ENCODE measurements at regions not wholly inside any gene's neighbourhood (a gene's known extent, or its start where the extent isn't known, plus 50 kb on each side); places are given as distances from the start of the nearest gene placed in this dataset.
A peak's percentile ranks its signal among the peaks of the same experiment; 100 is the strongest.
"Not testable (repeated sequence)": the region's sequence is repeated elsewhere in the genome, so short reads cannot be mapped to it uniquely, and the experiment has no call there.

DNA sequence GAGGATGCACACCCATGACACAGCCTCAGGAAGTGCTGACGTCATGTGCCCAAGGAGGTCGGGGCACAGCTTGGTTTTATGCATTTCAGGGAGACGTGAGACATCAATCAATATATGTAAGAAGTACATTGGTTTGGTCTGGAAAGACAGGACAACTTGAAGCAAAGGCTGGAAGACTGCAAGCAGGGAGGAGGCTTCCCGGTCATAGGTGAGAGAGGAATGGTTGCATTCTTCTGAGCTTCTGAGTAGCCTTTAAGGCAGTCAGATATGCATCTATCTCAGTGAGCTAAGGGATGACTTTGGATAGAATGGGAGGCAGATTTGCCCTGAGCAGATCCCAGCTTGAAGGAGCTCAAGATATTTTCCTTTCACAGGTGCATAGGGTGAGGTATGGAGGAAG, 349.5 kb downstream of the TYW1 start:
- 91% methylated on average over 4 of the region's 4 CpGs for WGBS
- peak; percentile 39 for DNase-seq (ENCODE audit: extremely low spot score)
- H3K27me3 ChIP-seq, result no peaks in the 10 kb centered on the region
- no peak for TF ChIP-seq EP300 (IDR thresholded peaks at IDR 0.05)
- TF ChIP-seq POLR2A (IDR thresholded peaks at IDR 0.05; ENCODE audit: low read depth), result no peak
- peaks cover 0 to 7% (median 1%) of the 10 kb centered on the region in 4 donors for H3K9me3 ChIP-seq
- H3K27ac ChIP-seq (replicated peaks in 1 of 4), result no peak overlapping the region
- intact Hi-C loops (cut with DNase I), result no loop called here
- H3K4me3 ChIP-seq, result no peak overlapping the region
- peaks cover 4 to 24% (median 14%) of the 10 kb centered on the region in 4 donors for H3K36me3 ChIP-seq
- H3K4me1 ChIP-seq, result no peaks in the 10 kb centered on the region

GRCh38 chr7:67346876-67347275, 350.2 kb downstream of the TYW1 start:
- DNase-seq (ENCODE audit: extremely low spot score), result peak; percentile 53
- WGBS, result 100% methylated on average over 2 of the region's 4 CpGs
- no peaks in the 10 kb centered on the region for H3K4me1 ChIP-seq
- peaks cover 0 to 7% (median 1%) of the 10 kb centered on the region in 4 donors for H3K9me3 ChIP-seq
- no peak overlapping the region for H3K4me3 ChIP-seq
- H3K27ac ChIP-seq (replicated peaks in 1 of 4), result no peak overlapping the region
- TF ChIP-seq POLR2AphosphoS5 (IDR thresholded peaks at IDR 0.05), result no peak
- TF ChIP-seq EP300 (IDR thresholded peaks at IDR 0.05), result no peak
- TF ChIP-seq, protein P1, sequence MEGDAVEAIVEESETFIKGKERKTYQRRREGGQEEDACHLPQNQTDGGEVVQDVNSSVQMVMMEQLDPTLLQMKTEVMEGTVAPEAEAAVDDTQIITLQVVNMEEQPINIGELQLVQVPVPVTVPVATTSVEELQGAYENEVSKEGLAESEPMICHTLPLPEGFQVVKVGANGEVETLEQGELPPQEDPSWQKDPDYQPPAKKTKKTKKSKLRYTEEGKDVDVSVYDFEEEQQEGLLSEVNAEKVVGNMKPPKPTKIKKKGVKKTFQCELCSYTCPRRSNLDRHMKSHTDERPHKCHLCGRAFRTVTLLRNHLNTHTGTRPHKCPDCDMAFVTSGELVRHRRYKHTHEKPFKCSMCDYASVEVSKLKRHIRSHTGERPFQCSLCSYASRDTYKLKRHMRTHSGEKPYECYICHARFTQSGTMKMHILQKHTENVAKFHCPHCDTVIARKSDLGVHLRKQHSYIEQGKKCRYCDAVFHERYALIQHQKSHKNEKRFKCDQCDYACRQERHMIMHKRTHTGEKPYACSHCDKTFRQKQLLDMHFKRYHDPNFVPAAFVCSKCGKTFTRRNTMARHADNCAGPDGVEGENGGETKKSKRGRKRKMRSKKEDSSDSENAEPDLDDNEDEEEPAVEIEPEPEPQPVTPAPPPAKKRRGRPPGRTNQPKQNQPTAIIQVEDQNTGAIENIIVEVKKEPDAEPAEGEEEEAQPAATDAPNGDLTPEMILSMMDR (IDR thresholded peaks at IDR 0.05), result no peak
- no peak for TF ChIP-seq POLR2A (IDR thresholded peaks at IDR 0.05; ENCODE audit: low read depth)
- peaks cover 0 to 17% (median 9%) of the 10 kb centered on the region in 4 donors for H3K36me3 ChIP-seq
- intact Hi-C loops (cut with DNase I), result no loop called here
- no peaks in the 10 kb centered on the region for H3K27me3 ChIP-seq

DNA sequence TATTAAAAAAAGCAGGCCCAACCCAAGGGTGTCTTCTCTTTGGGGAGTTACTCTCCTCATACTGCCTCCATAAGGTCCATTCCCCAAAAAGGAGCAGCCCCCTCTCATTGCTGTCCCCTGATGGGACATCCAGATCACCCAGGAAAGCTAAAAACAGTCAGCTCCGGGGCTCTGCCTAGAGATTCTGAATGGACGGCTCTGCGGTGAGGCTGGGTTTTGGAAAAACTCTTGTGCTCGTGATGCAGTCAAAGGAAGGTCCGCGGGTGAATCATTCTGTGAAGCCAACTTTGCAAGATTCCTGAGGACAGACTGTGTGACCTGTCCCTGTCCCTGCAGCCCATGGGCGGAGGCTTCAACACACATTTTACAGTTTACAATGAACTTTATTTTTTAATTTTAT, 351.5 kb downstream of the TYW1 start:
- TF ChIP-seq, protein P1 (IDR thresholded peaks at IDR 0.05), result no peak
- TF ChIP-seq POLR2A (IDR thresholded peaks at IDR 0.05; ENCODE audit: low read depth) (no peak), EP300 (IDR thresholded peaks at IDR 0.05) (no peak), POLR2AphosphoS5 (IDR thresholded peaks at IDR 0.05) (no peak)
- Histone ChIP-seq H3K27me3 (no peaks in the 10 kb centered on the region), H3K27ac (replicated peaks in 1 of 4) (no peak overlapping the region), H3K4me3 (no peak overlapping the region), H3K4me1 (no peaks in the 10 kb centered on the region), H3K36me3 (peaks cover 0 to 13% (median 7%) of the 10 kb centered on the region in 4 donors), H3K9me3 (peaks cover 0 to 7% (median 1%) of the 10 kb centered on the region in 4 donors)
- 95% methylated on average over 7 of the region's 7 CpGs for WGBS
- intact Hi-C loops (cut with DNase I), result no loop called here
- peak; percentile 26 for DNase-seq (ENCODE audit: extremely low spot score)

DNA sequence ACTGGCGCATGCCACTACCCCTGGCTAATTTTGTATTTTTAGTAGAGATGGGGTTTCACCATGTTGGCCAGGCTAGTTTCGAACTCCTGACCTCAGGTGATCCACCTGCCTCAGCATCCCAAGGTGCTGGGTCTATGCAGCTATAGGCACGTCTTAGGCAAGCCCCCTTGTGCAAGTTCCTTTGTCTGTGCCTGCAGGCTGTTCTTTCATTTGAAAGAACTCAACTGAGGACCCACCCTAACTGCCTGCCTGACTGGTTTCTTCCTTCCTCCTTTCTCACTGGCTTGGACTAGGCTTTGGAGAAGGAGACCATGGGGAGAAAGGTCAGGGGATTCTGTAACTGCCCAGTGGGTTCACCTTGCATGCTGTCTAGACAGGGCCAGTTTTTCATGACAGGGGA, 361.0 kb downstream of the TYW1 start:
- intact Hi-C loops (cut with DNase I); DNase-seq (ENCODE audit: extremely low spot score); H3K4me3 ChIP-seq; H3K27me3 ChIP-seq; H3K36me3 ChIP-seq; H3K4me1 ChIP-seq; H3K27ac ChIP-seq (replicated peaks in 1 of 4): not testable (repeated sequence)
- 100% methylated on average over 3 of the region's 3 CpGs for WGBS
- H3K9me3 ChIP-seq, result peaks cover 0 to 15% (median 12%) of the 10 kb centered on the region in 4 donors

DNA sequence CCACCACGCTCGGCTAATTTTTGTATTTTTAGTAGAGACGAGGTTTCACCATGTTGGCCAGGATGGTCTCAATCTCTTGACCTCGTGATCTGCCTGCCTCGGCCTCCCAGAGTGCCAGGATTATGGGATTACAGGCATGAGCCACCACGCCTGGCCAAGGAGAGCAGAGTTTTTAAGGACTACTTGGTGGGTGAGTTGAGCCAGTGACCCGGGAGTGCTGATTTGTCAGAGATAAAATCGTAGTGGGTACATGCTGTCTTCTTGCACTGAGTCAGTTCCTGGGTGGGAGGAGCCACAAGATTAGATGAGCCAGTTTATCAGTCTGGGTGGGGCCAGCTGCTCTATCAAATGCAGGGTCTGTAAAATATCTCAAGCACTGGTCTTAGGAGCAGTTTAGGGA, 361.7 kb downstream of the TYW1 start:
- H3K4me1 ChIP-seq; DNase-seq (ENCODE audit: extremely low spot score); H3K36me3 ChIP-seq; intact Hi-C loops (cut with DNase I); H3K27me3 ChIP-seq; H3K27ac ChIP-seq (replicated peaks in 1 of 4); H3K4me3 ChIP-seq: not testable (repeated sequence)
- WGBS, result 80% methylated on average over 8 of the region's 8 CpGs
- H3K9me3 ChIP-seq, result peaks cover 0 to 15% (median 12%) of the 10 kb centered on the region in 4 donors

- WGBS, result 95% methylated on average over 3 of the region's 3 CpGs
Observed at GRCh38 chr7:67358738-67359137, 362.1 kb downstream of the TYW1 start.

DNA sequence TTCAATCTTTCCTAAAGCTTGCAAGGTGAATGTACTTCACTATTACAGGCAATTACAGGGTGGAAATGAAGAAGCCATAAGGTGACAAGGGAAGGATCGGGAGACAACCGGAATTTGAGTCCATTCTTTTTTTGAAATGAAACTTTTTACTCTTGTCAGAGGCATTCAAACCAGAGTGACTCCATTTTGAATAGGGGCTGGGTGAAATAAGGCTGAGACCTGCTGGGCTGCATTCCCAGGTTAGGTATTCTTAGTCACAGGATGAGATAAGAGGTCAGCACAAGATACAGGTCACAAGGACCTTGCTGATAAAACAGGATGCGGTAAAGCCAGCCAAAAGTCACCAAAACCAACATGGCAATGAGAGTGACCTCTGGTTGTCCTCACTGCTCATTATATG, 363.3 kb downstream of the TYW1 start:
- intact Hi-C loops (cut with DNase I), result no loop called here
- TF ChIP-seq, protein P1 (IDR thresholded peaks at IDR 0.05), result no peak
- TF ChIP-seq EP300 (IDR thresholded peaks at IDR 0.05), result no peak
- no peak for TF ChIP-seq POLR2AphosphoS5 (IDR thresholded peaks at IDR 0.05)
- no peak for TF ChIP-seq POLR2A (IDR thresholded peaks at IDR 0.05; ENCODE audit: low read depth)
- H3K4me1 ChIP-seq, result peaks cover 0 to 4% (median 0%) of the 10 kb centered on the region in 4 donors
- WGBS, result 81% methylated on average over 3 of the region's 3 CpGs
- peaks cover 0 to 15% (median 12%) of the 10 kb centered on the region in 4 donors for H3K9me3 ChIP-seq
- no peaks in the 10 kb centered on the region for H3K27me3 ChIP-seq
- DNase-seq (ENCODE audit: extremely low spot score), result no peak
- H3K4me3 ChIP-seq, result no peak overlapping the region
- H3K27ac ChIP-seq (replicated peaks in 1 of 4), result no peak overlapping the region
- no peaks in the 10 kb centered on the region for H3K36me3 ChIP-seq

More at GRCh38 chr7:67358738-67359137, 362.1 kb downstream of the TYW1 start:
- H3K27me3 ChIP-seq; H3K36me3 ChIP-seq; H3K4me3 ChIP-seq; H3K27ac ChIP-seq (replicated peaks in 1 of 4); intact Hi-C loops (cut with DNase I); H3K4me1 ChIP-seq; DNase-seq (ENCODE audit: extremely low spot score): not testable (repeated sequence)
- peaks cover 0 to 15% (median 12%) of the 10 kb centered on the region in 4 donors for H3K9me3 ChIP-seq

Data from esophagus muscularis mucosa (tissue), 4 donors.